WTC11 (cell line): ENCODE measurements at regions not wholly inside any gene's neighbourhood (a gene's known extent, or its start where the extent isn't known, plus 50 kb on each side); places are given as distances from the start of the nearest gene placed in this dataset.

Source experiments
- ATAC-seq: fragments of 200-7000 bp; cut with Tn5 transposase; 2 replicates; pipeline ENCODE4 v1.10.0; 2021; ENCODE audit warnings: mild to moderate bottlenecking, moderate library complexity
- CTCF ChIA-PET: fragments of 300-600 bp; sonication (Branson Sonifier 250); formaldehyde crosslinking; loops from one replicate; lab custom pipeline; 2021; ENCODE audit warnings: antibody characterized with exemption; lab: Charles Lee
- POLR2A ChIA-PET: fragments of 350-600 bp; sonication (Branson Sonifier 250); formaldehyde crosslinking; loops from one replicate; lab custom pipeline; 2021; ENCODE audit warnings: antibody characterized with exemption; lab: Charles Lee
- DNase-seq: peaks from one replicate; pipeline ENCODE4 v3.0.0; 2021; ENCODE audit warnings: low spot score
- H3K27ac Mint-ChIP-seq: 2 replicates; pipeline ENCODE4 v1.8.0; 2021; ENCODE audit warnings: mixed read lengths
- H3K27me3 Mint-ChIP-seq: 2 replicates; pipeline ENCODE4 v1.8.0; 2021; ENCODE audit warnings: low read depth, mild to moderate bottlenecking, moderate library complexity, mixed read lengths
- H3K36me3 Mint-ChIP-seq: 2 replicates; pipeline ENCODE4 v1.8.0; 2021; ENCODE audit warnings: mixed read lengths
- H3K4me1 Mint-ChIP-seq: 2 replicates; pipeline ENCODE4 v1.8.0; 2022; ENCODE audit warnings: mixed read lengths
- H3K4me3 Mint-ChIP-seq: 2 replicates; pipeline ENCODE4 v1.8.0; 2021; ENCODE audit warnings: mild to moderate bottlenecking, moderate library complexity, mixed read lengths
- H3K9me3 Mint-ChIP-seq: 2 replicates; pipeline ENCODE4 v1.8.0; 2021; ENCODE audit warnings: mixed read lengths
- KAT7 ChIP-seq: sonication (generic); formaldehyde crosslinking; IDR thresholded peaks from 2 replicates; pipeline ENCODE4 v1.8.1; 2023; ENCODE audit warnings: missing genetic modification reagents, mild to moderate bottlenecking, borderline replicate concordance
- MXD4 ChIP-seq: fragments of 250-450 bp; sonication (Bioruptor Pico); IDR thresholded peaks from 2 replicates; pipeline ENCODE4 v1.8.0; 2021; ENCODE audit warnings: mild to moderate bottlenecking, moderate library complexity, borderline replicate concordance
- NR2C2 ChIP-seq: sonication (generic); formaldehyde crosslinking; IDR thresholded peaks from 2 replicates; pipeline ENCODE4 v1.8.0; 2022; ENCODE audit warnings: mild to moderate bottlenecking, missing genetic modification reagents
- SMAD3 ChIP-seq: sonication (generic); formaldehyde crosslinking; IDR thresholded peaks from 2 replicates; pipeline ENCODE4 v1.8.0; 2022; ENCODE audit warnings: missing genetic modification reagents, mild to moderate bottlenecking, borderline replicate concordance
- SOX15 ChIP-seq: fragments of 250-450 bp; sonication (Bioruptor Pico); IDR thresholded peaks from 2 replicates; pipeline ENCODE4 v1.9.0; 2021; ENCODE audit warnings: mild to moderate bottlenecking
- TEAD4 ChIP-seq: sonication (generic); formaldehyde crosslinking; IDR thresholded peaks from 2 replicates; pipeline ENCODE4 v1.8.0; 2022; ENCODE audit warnings: mild to moderate bottlenecking, missing genetic modification reagents
- ZNF232 ChIP-seq: sonication (generic); formaldehyde crosslinking; IDR thresholded peaks from 2 replicates; pipeline ENCODE4 v1.8.0; 2022; ENCODE audit warnings: mild to moderate bottlenecking, missing genetic modification reagents
- ZNF317 ChIP-seq: sonication (generic); formaldehyde crosslinking; IDR thresholded peaks from 2 replicates; pipeline ENCODE4 v1.8.1; 2023; ENCODE audit warnings: low read depth, mild to moderate bottlenecking, moderate library complexity, missing genetic modification reagents, borderline replicate concordance
- TF ChIP-seq, protein P1 (sequence below): sonication (generic); formaldehyde crosslinking; IDR thresholded peaks from 2 replicates; pipeline ENCODE4 v1.8.1; 2022; ENCODE audit warnings: mild to moderate bottlenecking, missing genetic modification reagents, moderate library complexity, borderline replicate concordance
- TF ChIP-seq, protein P2 (sequence below): sonication (generic); formaldehyde crosslinking; conservative IDR thresholded peaks from 2 replicates; pipeline ENCODE4 v1.8.1; 2022; ENCODE audit warnings: mild to moderate bottlenecking, missing genetic modification reagents
- TF ChIP-seq, protein P3 (sequence below): sonication (generic); formaldehyde crosslinking; IDR thresholded peaks from 2 replicates; pipeline ENCODE4 v1.8.1; 2023; ENCODE audit warnings: mild to moderate bottlenecking, moderate library complexity, missing genetic modification reagents
- TF ChIP-seq, protein P4 (sequence below): fragments of 250-450 bp; sonication (Bioruptor Pico); IDR thresholded peaks from 2 replicates; pipeline ENCODE4 v1.9.0; 2021; ENCODE audit warnings: mild to moderate bottlenecking, borderline replicate concordance
- TF ChIP-seq, protein P5 (sequence below): fragments of 250-450 bp; sonication (Bioruptor Pico); IDR thresholded peaks from 2 replicates; pipeline ENCODE4 v1.8.0; 2021; ENCODE audit warnings: mild to moderate bottlenecking
- TF ChIP-seq, protein P6 (sequence below): sonication (generic); formaldehyde crosslinking; IDR thresholded peaks from 2 replicates; pipeline ENCODE4 v1.8.0; 2022; ENCODE audit warnings: mild to moderate bottlenecking, missing genetic modification reagents
- TF ChIP-seq, protein P7 (sequence below): sonication (generic); formaldehyde crosslinking; IDR thresholded peaks from 2 replicates; pipeline ENCODE4 v1.8.0; 2023; ENCODE audit warnings: missing genetic modification reagents, mild to moderate bottlenecking, borderline replicate concordance
- TF ChIP-seq, protein P8 (sequence below): sonication (generic); formaldehyde crosslinking; IDR thresholded peaks from 2 replicates; pipeline ENCODE4 v1.8.0; 2022; ENCODE audit warnings: mild to moderate bottlenecking, missing genetic modification reagents

DNA sequence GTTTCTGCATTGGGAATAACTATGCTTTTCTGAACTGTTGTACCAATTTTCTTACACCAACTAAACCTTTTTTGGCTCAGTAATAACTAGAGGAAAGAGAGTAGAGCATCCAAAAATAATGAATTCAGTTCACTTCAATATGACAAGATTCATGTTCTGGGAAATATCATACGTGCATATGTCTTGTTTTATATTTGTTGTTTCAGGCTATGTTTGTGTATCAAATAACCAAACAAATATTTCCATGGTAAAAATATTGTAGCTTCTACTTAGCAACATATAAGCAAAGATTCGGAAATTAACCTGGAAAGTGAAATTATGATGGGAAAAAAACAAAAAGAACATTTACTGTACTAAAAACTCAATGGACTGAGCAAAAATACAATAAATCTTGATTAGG is 503.2 kb downstream of the TMEM114 start:
- TF ChIP-seq, protein P1, sequence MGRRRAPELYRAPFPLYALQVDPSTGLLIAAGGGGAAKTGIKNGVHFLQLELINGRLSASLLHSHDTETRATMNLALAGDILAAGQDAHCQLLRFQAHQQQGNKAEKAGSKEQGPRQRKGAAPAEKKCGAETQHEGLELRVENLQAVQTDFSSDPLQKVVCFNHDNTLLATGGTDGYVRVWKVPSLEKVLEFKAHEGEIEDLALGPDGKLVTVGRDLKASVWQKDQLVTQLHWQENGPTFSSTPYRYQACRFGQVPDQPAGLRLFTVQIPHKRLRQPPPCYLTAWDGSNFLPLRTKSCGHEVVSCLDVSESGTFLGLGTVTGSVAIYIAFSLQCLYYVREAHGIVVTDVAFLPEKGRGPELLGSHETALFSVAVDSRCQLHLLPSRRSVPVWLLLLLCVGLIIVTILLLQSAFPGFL (CRISPR knock-in tag) = no peak
- TF ChIP-seq, protein P2, sequence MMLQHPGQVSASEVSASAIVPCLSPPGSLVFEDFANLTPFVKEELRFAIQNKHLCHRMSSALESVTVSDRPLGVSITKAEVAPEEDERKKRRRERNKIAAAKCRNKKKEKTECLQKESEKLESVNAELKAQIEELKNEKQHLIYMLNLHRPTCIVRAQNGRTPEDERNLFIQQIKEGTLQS (CRISPR knock-in tag) = no peak
- TF ChIP-seq, protein P3, sequence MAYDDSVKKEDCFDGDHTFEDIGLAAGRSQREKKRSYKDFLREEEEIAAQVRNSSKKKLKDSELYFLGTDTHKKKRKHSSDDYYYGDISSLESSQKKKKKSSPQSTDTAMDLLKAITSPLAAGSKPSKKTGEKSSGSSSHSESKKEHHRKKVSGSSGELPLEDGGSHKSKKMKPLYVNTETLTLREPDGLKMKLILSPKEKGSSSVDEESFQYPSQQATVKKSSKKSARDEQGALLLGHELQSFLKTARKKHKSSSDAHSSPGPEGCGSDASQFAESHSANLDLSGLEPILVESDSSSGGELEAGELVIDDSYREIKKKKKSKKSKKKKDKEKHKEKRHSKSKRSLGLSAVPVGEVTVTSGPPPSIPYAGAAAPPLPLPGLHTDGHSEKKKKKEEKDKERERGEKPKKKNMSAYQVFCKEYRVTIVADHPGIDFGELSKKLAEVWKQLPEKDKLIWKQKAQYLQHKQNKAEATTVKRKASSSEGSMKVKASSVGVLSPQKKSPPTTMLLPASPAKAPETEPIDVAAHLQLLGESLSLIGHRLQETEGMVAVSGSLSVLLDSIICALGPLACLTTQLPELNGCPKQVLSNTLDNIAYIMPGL (CRISPR knock-in tag) = no peak
- TF ChIP-seq, protein P4, sequence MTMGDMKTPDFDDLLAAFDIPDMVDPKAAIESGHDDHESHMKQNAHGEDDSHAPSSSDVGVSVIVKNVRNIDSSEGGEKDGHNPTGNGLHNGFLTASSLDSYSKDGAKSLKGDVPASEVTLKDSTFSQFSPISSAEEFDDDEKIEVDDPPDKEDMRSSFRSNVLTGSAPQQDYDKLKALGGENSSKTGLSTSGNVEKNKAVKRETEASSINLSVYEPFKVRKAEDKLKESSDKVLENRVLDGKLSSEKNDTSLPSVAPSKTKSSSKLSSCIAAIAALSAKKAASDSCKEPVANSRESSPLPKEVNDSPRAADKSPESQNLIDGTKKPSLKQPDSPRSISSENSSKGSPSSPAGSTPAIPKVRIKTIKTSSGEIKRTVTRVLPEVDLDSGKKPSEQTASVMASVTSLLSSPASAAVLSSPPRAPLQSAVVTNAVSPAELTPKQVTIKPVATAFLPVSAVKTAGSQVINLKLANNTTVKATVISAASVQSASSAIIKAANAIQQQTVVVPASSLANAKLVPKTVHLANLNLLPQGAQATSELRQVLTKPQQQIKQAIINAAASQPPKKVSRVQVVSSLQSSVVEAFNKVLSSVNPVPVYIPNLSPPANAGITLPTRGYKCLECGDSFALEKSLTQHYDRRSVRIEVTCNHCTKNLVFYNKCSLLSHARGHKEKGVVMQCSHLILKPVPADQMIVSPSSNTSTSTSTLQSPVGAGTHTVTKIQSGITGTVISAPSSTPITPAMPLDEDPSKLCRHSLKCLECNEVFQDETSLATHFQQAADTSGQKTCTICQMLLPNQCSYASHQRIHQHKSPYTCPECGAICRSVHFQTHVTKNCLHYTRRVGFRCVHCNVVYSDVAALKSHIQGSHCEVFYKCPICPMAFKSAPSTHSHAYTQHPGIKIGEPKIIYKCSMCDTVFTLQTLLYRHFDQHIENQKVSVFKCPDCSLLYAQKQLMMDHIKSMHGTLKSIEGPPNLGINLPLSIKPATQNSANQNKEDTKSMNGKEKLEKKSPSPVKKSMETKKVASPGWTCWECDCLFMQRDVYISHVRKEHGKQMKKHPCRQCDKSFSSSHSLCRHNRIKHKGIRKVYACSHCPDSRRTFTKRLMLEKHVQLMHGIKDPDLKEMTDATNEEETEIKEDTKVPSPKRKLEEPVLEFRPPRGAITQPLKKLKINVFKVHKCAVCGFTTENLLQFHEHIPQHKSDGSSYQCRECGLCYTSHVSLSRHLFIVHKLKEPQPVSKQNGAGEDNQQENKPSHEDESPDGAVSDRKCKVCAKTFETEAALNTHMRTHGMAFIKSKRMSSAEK (CRISPR knock-in tag) = no peak
- TF ChIP-seq, protein P5, sequence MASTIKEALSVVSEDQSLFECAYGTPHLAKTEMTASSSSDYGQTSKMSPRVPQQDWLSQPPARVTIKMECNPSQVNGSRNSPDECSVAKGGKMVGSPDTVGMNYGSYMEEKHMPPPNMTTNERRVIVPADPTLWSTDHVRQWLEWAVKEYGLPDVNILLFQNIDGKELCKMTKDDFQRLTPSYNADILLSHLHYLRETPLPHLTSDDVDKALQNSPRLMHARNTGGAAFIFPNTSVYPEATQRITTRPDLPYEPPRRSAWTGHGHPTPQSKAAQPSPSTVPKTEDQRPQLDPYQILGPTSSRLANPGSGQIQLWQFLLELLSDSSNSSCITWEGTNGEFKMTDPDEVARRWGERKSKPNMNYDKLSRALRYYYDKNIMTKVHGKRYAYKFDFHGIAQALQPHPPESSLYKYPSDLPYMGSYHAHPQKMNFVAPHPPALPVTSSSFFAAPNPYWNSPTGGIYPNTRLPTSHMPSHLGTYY (CRISPR knock-in tag) = no peak
- TF ChIP-seq ZNF317 (CRISPR knock-in tag) = no peak
- TF ChIP-seq, protein P6, sequence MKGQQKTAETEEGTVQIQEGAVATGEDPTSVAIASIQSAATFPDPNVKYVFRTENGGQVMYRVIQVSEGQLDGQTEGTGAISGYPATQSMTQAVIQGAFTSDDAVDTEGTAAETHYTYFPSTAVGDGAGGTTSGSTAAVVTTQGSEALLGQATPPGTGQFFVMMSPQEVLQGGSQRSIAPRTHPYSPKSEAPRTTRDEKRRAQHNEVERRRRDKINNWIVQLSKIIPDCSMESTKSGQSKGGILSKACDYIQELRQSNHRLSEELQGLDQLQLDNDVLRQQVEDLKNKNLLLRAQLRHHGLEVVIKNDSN (CRISPR knock-in tag) = no peak
- TF ChIP-seq ZNF232 (CRISPR knock-in tag) = no peak
- TF ChIP-seq SMAD3 (CRISPR knock-in tag) = no peak
- TF ChIP-seq MXD4 (CRISPR knock-in tag) = no peak
- TF ChIP-seq NR2C2 (CRISPR knock-in tag) = no peak
- no peak for TF ChIP-seq TEAD4 (CRISPR knock-in tag)
- TF ChIP-seq SOX15 (CRISPR knock-in tag) = no peak
- no peak for TF ChIP-seq KAT7
- TF ChIP-seq, protein P7, sequence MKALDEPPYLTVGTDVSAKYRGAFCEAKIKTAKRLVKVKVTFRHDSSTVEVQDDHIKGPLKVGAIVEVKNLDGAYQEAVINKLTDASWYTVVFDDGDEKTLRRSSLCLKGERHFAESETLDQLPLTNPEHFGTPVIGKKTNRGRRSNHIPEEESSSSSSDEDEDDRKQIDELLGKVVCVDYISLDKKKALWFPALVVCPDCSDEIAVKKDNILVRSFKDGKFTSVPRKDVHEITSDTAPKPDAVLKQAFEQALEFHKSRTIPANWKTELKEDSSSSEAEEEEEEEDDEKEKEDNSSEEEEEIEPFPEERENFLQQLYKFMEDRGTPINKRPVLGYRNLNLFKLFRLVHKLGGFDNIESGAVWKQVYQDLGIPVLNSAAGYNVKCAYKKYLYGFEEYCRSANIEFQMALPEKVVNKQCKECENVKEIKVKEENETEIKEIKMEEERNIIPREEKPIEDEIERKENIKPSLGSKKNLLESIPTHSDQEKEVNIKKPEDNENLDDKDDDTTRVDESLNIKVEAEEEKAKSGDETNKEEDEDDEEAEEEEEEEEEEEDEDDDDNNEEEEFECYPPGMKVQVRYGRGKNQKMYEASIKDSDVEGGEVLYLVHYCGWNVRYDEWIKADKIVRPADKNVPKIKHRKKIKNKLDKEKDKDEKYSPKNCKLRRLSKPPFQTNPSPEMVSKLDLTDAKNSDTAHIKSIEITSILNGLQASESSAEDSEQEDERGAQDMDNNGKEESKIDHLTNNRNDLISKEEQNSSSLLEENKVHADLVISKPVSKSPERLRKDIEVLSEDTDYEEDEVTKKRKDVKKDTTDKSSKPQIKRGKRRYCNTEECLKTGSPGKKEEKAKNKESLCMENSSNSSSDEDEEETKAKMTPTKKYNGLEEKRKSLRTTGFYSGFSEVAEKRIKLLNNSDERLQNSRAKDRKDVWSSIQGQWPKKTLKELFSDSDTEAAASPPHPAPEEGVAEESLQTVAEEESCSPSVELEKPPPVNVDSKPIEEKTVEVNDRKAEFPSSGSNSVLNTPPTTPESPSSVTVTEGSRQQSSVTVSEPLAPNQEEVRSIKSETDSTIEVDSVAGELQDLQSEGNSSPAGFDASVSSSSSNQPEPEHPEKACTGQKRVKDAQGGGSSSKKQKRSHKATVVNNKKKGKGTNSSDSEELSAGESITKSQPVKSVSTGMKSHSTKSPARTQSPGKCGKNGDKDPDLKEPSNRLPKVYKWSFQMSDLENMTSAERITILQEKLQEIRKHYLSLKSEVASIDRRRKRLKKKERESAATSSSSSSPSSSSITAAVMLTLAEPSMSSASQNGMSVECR (CRISPR knock-in tag) = no peak
- TF ChIP-seq, protein P8, sequence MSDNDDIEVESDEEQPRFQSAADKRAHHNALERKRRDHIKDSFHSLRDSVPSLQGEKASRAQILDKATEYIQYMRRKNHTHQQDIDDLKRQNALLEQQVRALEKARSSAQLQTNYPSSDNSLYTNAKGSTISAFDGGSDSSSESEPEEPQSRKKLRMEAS = no peak
- ChIA-PET POLR2A (no interaction called here), CTCF (no interaction called here)
- Mint-ChIP-seq H3K27me3 (peaks cover 13% of the 10 kb centered on the region; the same call in 1 of the 2 replicates), H3K4me1 (no peaks in the 10 kb centered on the region), H3K4me3 (no peak overlapping the region), H3K27ac (no peak overlapping the region), H3K9me3 (peaks cover 88% of the 10 kb centered on the region), H3K36me3 (peaks cover 73% of the 10 kb centered on the region)
- no peak for DNase-seq
- no peak for ATAC-seq
